Nephron progenitor cell (in vitro differentiated cells): ENCODE measurements at regions not wholly inside any gene's neighbourhood (a gene's known extent, or its start where the extent isn't known, plus 50 kb on each side); places are given as distances from the start of the nearest gene placed in this dataset.

Experiments used
- DNase-seq: peaks from one replicate; pipeline ENCODE4 v3.0.0; 2021
- H3K27ac Mint-ChIP-seq: 2 replicates; pipeline ENCODE4 v1.8.0; 2021; ENCODE audit warnings: mild to moderate bottlenecking, moderate library complexity, mixed read lengths
- H3K27me3 Mint-ChIP-seq: 2 replicates; pipeline ENCODE4 v1.8.0; 2021; ENCODE audit warnings: mild to moderate bottlenecking, low read depth, mixed read lengths; ENCODE audit not compliant: poor library complexity
- H3K36me3 Mint-ChIP-seq: 2 replicates; pipeline ENCODE4 v1.8.0; 2021; ENCODE audit warnings: low read depth, mixed read lengths
- H3K4me1 Mint-ChIP-seq: 2 replicates; pipeline ENCODE4 v1.8.0; 2021; ENCODE audit warnings: mixed read lengths
- H3K4me3 Mint-ChIP-seq: 2 replicates; pipeline ENCODE4 v1.8.0; 2021; ENCODE audit warnings: mild to moderate bottlenecking, moderate library complexity, mixed read lengths
- H3K9me3 Mint-ChIP-seq: 2 replicates; pipeline ENCODE4 v1.8.0; 2021; ENCODE audit warnings: mild to moderate bottlenecking, moderate library complexity, mixed read lengths
- TF ChIP-seq, protein P1 (sequence below): fragments of 200-600 bp; sonication (generic); IDR thresholded peaks from 2 replicates; pipeline ENCODE4 v1.5.0; 2021; ENCODE audit warnings: antibody characterized with exemption

DNA sequence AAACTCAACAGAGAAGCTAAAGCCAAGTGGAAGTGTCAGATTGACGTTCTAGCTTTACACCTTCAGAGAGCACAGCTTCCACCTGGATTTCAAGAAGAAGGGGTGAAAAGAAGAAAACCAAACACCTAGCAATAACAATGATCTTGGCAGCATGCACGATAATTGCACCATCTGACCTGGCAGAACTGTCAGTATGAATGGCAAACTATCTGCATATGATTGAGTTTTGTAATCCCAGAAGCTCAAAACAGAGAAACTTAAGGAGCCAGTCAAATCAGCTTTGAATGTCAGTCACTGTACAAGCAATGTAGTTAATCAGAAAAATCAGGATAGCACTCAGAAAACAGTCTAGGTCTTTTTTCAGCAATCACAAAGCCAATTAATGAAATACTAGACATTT lies 427.1 kb downstream of the ZFHX3 start:
- Mint-ChIP-seq H3K27ac (no peak overlapping the region), H3K4me1 (peaks cover 7% of the 10 kb centered on the region), H3K9me3 (peaks cover 31% of the 10 kb centered on the region), H3K4me3 (no peak overlapping the region), H3K27me3 (no peaks in the 10 kb centered on the region), H3K36me3 (peaks cover 42% of the 10 kb centered on the region)
- DNase-seq = no peak
- TF ChIP-seq, protein P1, sequence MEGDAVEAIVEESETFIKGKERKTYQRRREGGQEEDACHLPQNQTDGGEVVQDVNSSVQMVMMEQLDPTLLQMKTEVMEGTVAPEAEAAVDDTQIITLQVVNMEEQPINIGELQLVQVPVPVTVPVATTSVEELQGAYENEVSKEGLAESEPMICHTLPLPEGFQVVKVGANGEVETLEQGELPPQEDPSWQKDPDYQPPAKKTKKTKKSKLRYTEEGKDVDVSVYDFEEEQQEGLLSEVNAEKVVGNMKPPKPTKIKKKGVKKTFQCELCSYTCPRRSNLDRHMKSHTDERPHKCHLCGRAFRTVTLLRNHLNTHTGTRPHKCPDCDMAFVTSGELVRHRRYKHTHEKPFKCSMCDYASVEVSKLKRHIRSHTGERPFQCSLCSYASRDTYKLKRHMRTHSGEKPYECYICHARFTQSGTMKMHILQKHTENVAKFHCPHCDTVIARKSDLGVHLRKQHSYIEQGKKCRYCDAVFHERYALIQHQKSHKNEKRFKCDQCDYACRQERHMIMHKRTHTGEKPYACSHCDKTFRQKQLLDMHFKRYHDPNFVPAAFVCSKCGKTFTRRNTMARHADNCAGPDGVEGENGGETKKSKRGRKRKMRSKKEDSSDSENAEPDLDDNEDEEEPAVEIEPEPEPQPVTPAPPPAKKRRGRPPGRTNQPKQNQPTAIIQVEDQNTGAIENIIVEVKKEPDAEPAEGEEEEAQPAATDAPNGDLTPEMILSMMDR = no peak

GRCh38 chr16:72620348-72620747 lies 427.6 kb downstream of the ZFHX3 start:
- TF ChIP-seq, protein P1 = no peak
- H3K27me3 Mint-ChIP-seq = no peaks in the 10 kb centered on the region
- H3K9me3 Mint-ChIP-seq = peaks cover 31% of the 10 kb centered on the region
- H3K4me3 Mint-ChIP-seq = no peak overlapping the region
- H3K27ac Mint-ChIP-seq = no peak overlapping the region
- DNase-seq = no peak
- H3K36me3 Mint-ChIP-seq = peaks cover 42% of the 10 kb centered on the region
- H3K4me1 Mint-ChIP-seq = peaks cover 7% of the 10 kb centered on the region

DNA sequence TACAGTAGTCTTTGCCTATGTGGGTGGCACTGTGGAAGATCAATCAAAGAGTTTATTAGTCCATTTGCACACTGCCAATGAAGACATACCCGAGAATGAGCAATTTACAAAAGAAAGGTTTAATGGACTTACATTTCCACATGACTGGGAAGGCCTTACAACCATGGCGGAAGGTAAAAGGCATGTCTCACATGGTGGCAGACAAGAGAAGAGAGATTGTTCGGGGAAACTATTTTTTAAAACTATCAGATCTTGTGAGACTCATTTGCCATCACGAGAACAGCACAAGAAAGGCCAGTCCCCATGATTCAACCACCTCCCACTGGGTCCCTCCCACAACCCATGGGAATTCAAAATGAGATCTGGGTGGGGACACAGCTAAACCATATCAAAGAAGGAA lies 432.1 kb downstream of the ZFHX3 start:
- Mint-ChIP-seq H3K27me3 (no peaks in the 10 kb centered on the region), H3K27ac (no peak overlapping the region), H3K36me3 (peaks cover 34% of the 10 kb centered on the region), H3K4me1 (peaks cover 5% of the 10 kb centered on the region), H3K4me3 (no peak overlapping the region), H3K9me3 (peaks cover 27% of the 10 kb centered on the region)
- TF ChIP-seq, protein P1 = no peak
- no peak for DNase-seq

GRCh38 chr16:72612718-72613117 lies 435.2 kb downstream of the ZFHX3 start:
- Mint-ChIP-seq H3K36me3 (peaks cover 30% of the 10 kb centered on the region), H3K9me3 (peaks cover 17% of the 10 kb centered on the region), H3K27ac (no peak overlapping the region), H3K4me3 (no peak overlapping the region), H3K27me3 (no peaks in the 10 kb centered on the region), H3K4me1 (peaks cover 10% of the 10 kb centered on the region)
- TF ChIP-seq, protein P1 = no peak
- DNase-seq = no peak

DNA sequence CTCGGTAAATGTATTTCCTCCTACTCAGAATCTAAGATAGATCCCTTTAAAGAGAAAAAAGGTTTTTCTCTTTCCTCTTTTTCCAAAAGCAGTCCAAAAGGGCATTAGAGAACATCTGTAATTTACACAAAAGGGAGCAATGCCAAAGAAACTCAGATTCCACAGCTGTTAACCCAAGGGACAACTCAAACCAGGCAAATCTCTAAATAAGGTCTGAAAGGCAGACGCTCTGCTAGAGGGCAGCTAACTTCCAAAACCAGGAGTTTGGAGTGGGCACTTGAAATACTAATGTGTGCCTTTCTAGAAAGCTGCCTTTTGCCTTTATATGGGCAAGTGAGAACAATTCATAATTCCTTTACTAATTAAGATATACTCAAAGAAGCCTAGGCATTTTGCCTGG lies 435.7 kb downstream of the ZFHX3 start:
- H3K36me3 Mint-ChIP-seq = peaks cover 26% of the 10 kb centered on the region
- no peak overlapping the region for H3K4me3 Mint-ChIP-seq
- no peaks in the 10 kb centered on the region for H3K27me3 Mint-ChIP-seq
- peaks cover 10% of the 10 kb centered on the region for H3K4me1 Mint-ChIP-seq
- TF ChIP-seq, protein P1 = no peak
- peaks cover 13% of the 10 kb centered on the region for H3K9me3 Mint-ChIP-seq
- DNase-seq = no peak
- no peak overlapping the region for H3K27ac Mint-ChIP-seq

DNA sequence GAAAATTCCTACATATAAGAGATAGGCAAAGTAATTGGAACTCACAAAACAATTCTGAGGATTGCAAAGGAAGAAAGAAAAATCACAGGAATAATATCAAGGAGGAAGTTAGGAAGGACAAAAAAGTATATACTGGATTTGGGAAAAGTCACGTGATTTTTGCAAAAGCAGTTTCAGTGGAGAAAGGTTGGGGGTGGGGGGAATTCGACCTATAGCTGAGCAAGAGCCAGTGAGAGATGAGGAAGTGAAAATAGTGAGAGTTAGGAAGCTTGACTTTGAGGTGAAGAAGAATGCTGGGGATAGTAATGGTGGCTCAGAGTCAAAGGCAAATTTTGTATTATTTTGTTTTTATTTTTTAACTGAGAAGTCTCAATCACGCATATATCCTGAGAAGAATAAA lies 438.0 kb upstream of the PMFBP1 start:
- Mint-ChIP-seq H3K4me3 (no peak overlapping the region), H3K27ac (no peak overlapping the region), H3K27me3 (no peaks in the 10 kb centered on the region), H3K4me1 (peaks cover 10% of the 10 kb centered on the region), H3K9me3 (peaks cover 1% of the 10 kb centered on the region), H3K36me3 (peaks cover 12% of the 10 kb centered on the region)
- TF ChIP-seq, protein P1 = no peak
- DNase-seq = no peak
